SK-N-SH (cell line): ENCODE measurements at regions not wholly inside any gene's neighbourhood (a gene's known extent, or its start where the extent isn't known, plus 50 kb on each side); places are given as distances from the start of the nearest gene placed in this dataset.

Source experiments
- CTCF ChIP-seq: fragments of 200-600 bp; sonication (generic); IDR thresholded peaks from 2 replicates; pipeline ENCODE4 v1.6.1; 2017; ENCODE audit warnings: antibody characterized with exemption, mild to moderate bottlenecking, moderate library complexity
- EP300 ChIP-seq, 2 experiments: IDR thresholded peaks; 2 replicates each; pipeline versions ENCODE4 v1.4.0 to v1.6.1; 2012; ENCODE audit warnings: borderline replicate concordance in 1 of 2, low read depth in 1 of 2, low read length in 1 of 2
- EZH2phosphoT487 ChIP-seq: fragments of 200-600 bp; sonication (generic); IDR thresholded peaks from 2 replicates; pipeline ENCODE4 v1.6.1; 2017; ENCODE audit warnings: low read depth, mixed run types, mild to moderate bottlenecking, antibody characterized with exemption, moderate library complexity, borderline replicate concordance
- TCF12 ChIP-seq: IDR thresholded peaks from 2 replicates; pipeline ENCODE4 v1.4.0; 2012

GRCh38 chr1:70827030-70827429 is 220.6 kb downstream of the PTGER3 start:
- TF ChIP-seq EZH2phosphoT487: no peak
- no peak for TF ChIP-seq TCF12
- no peak for TF ChIP-seq CTCF
- TF ChIP-seq EP300 (IDR thresholded peaks at IDR 0.05; ENCODE audit: borderline replicate concordance in 1 of 2, low read depth in 1 of 2, low read length in 1 of 2): no peak
